GM21825 (cell line): ENCODE measurements at regions not wholly inside any gene's neighbourhood (a gene's known extent, or its start where the extent isn't known, plus 50 kb on each side); places are given as distances from the start of the nearest gene placed in this dataset.
"Not testable (repeated sequence)": the region's sequence is repeated elsewhere in the genome, so short reads cannot be mapped to it uniquely, and the experiment has no call there.

ENCODE experiments used
- ATAC-seq: cut with Tn5 transposase; IDR thresholded peaks from one replicate; pipeline ENCODE4 v1.9.1; 2021; ENCODE audit warnings: mild to moderate bottlenecking, moderate library complexity; ENCODE audit not compliant: unreplicated experiment

GRCh38 chr3:6714962-6715361, 146.0 kb upstream of the GRM7 start:
- ATAC-seq, result no peak

- ATAC-seq, result no peak
Observed at GRCh38 chr3:6716420-6716819, 144.5 kb upstream of the GRM7 start.

- peak; percentile 94 for ATAC-seq
Observed at GRCh38 chr3:6717026-6717943, 143.6 kb upstream of the GRM7 start.

GRCh38 chr3:6719999-6720398, 140.9 kb upstream of the GRM7 start:
- ATAC-seq, result no peak

GRCh38 chr3:6721491-6721890, 139.4 kb upstream of the GRM7 start:
- no peak for ATAC-seq

GRCh38 chr3:6723205-6723604, 137.7 kb upstream of the GRM7 start:
- ATAC-seq, result no peak

GRCh38 chr3:6726811-6727210, 134.1 kb upstream of the GRM7 start:
- ATAC-seq, result no peak

- ATAC-seq, result no peak
Observed at GRCh38 chr3:6732807-6733206, 128.1 kb upstream of the GRM7 start.

GRCh38 chr3:6733699-6734394, 127.1 kb upstream of the GRM7 start:
- ATAC-seq, result no peak

GRCh38 chr3:6734395-6734746, 126.5 kb upstream of the GRM7 start:
- ATAC-seq, result no peak

- ATAC-seq, result no peak
Observed at GRCh38 chr3:6736836-6737629, 123.9 kb upstream of the GRM7 start.

GRCh38 chr3:6737630-6738029, 123.3 kb upstream of the GRM7 start:
- no peak for ATAC-seq

- no peak for ATAC-seq
Observed at GRCh38 chr3:6739288-6739687, 121.6 kb upstream of the GRM7 start.

GRCh38 chr3:6743067-6743720, 117.7 kb upstream of the GRM7 start:
- ATAC-seq, result no peak

GRCh38 chr3:6746443-6746842, 114.5 kb upstream of the GRM7 start:
- no peak for ATAC-seq

GRCh38 chr3:6747017-6747416, 113.9 kb upstream of the GRM7 start:
- no peak for ATAC-seq

GRCh38 chr3:6750782-6751181, 110.1 kb upstream of the GRM7 start:
- no peak for ATAC-seq

- ATAC-seq, result no peak
Observed at GRCh38 chr3:6753536-6753935, 107.4 kb upstream of the GRM7 start.

- ATAC-seq, result not testable (repeated sequence)
Observed at GRCh38 chr3:6769532-6770396, 91.2 kb upstream of the GRM7 start.

- ATAC-seq, result no peak
Observed at GRCh38 chr3:6770397-6770690, 90.6 kb upstream of the GRM7 start.
